Fibroblast of villous mesenchyme (primary cell): ENCODE measurements at regions not wholly inside any gene's neighbourhood (a gene's known extent, or its start where the extent isn't known, plus 50 kb on each side); places are given as distances from the start of the nearest gene placed in this dataset.

Experiments used
- DNase-seq: peaks from one replicate; pipeline ENCODE4 v3.0.0-alpha.2; 2010; ENCODE audit warnings: low read depth
- H3K4me3 ChIP-seq: 2 replicates; pipeline ENCODE4 v1.5.1; 2011; ENCODE audit warnings: low read depth, mild to moderate bottlenecking, low read length
- CTCF ChIP-seq: IDR thresholded peaks from 2 replicates; pipeline ENCODE4 v1.5.1; 2012; ENCODE audit warnings: low read depth, mild to moderate bottlenecking, low read length; ENCODE audit not compliant: insufficient read depth

- DNase-seq: no peak
- TF ChIP-seq CTCF: no peak
- no peak overlapping the region for H3K4me3 ChIP-seq
Measured at GRCh38 chr1:243996223-243996622, 54.9 kb upstream of the ZBTB18 start.

DNA sequence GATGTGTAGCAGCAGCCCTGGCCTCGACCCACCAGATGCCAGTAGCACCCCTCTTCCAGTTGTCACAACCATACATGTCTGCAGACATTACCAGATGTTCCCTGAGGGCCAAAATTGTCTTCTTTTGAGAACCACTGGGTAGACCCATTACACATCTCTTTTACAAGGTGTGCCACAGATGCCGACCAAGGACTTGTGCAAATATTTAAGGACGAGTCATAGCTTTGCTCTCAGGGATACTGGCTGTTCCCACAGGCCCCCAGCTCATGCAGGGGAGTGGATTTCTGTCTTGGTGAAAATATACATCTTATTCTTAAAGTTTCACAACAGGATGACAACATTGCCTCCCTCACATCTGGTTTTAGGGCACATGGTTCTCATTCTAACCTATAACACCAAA is 59.4 kb upstream of the ZBTB18 start:
- TF ChIP-seq CTCF: no peak
- no peak for DNase-seq

GRCh38 chr1:243984788-243985187 is 66.3 kb upstream of the ZBTB18 start:
- TF ChIP-seq CTCF: no peak
- no peak for DNase-seq
- H3K4me3 ChIP-seq: no peak overlapping the region

More for the DNA sequence above, 59.4 kb upstream of the ZBTB18 start:
- H3K4me3 ChIP-seq: no peak overlapping the region

DNA sequence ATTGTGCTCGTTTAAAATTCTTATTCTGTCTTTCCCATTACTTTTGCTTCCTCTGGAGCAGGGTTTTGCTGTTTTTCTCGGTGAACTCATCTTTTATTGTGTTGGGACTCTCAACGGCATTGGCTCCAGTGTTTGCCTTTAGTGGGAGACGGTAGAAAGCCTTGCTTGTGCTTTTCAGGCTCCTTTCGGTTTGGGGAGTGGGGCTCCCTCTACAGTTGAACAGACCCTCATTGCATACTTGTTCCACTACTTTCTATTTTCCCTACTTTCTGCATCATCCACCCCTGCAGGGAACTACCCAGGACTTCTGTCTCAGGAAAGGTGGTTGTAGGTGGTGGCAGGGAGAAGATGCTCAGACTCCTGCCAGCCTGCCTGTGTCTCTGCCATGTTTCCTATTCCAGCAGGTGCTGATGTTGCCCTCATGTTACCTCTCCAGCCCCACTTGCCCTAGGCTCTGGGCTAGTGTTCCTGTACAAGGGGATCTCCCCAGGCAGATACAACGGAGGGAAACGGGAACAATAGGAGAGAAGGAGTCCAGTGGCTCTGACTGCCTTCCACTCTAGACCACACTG is 68.5 kb upstream of the ZBTB18 start:
- peak; percentile 26 for TF ChIP-seq CTCF
- no peak for DNase-seq
- H3K4me3 ChIP-seq: no peak overlapping the region

DNA sequence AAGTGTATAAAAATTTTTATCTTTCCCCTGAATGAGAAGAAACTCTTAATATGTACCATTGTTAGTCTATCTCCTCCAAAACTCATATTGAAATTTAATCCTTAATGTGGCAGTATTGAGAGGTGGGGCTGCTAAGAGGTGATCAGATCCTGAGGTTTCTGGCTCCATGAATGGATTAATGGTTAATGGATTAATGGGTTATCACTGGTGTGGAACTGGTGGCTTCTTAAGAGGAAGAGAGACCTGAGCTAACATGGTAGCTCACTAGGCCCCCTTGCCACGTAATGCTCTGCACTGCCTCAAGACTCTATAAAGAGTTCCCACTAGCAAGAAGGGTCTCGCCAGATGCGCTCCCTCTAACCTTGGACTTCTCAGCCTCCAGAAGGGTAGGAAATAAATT is 70.6 kb upstream of the ZBTB18 start:
- TF ChIP-seq CTCF: no peak
- DNase-seq: no peak

DNA sequence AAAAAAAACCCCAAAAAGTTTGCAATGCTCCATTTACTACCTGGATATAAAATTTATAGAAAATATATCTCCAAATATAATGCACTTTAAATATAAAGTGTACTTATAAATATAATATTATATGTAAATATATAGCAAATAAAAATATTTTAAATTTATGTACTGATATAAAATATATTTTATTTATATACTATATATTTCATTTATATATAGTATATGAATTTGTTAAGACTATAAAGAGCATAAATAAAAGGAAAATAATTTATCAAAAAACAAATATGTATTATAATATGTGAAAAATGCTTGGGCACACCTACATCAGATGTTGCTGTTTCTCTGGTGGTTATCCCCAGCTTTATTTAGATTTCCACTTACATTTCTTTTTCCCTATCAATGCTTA is 71.0 kb upstream of the ZBTB18 start:
- H3K4me3 ChIP-seq: no peak overlapping the region
- no peak for TF ChIP-seq CTCF
- DNase-seq: no peak

More for the DNA sequence above, 70.6 kb upstream of the ZBTB18 start:
- no peak overlapping the region for H3K4me3 ChIP-seq

- TF ChIP-seq CTCF: no peak
- no peak for DNase-seq
Measured at GRCh38 chr1:243979396-243979795, 71.7 kb upstream of the ZBTB18 start.

More at GRCh38 chr1:243979396-243979795, 71.7 kb upstream of the ZBTB18 start:
- no peak overlapping the region for H3K4me3 ChIP-seq
